ENCODE measurements at regions not wholly inside any gene's neighbourhood (a gene's known extent, or its start where the extent isn't known, plus 50 kb on each side); places are given as distances from the start of the nearest gene placed in this dataset.

DNA sequence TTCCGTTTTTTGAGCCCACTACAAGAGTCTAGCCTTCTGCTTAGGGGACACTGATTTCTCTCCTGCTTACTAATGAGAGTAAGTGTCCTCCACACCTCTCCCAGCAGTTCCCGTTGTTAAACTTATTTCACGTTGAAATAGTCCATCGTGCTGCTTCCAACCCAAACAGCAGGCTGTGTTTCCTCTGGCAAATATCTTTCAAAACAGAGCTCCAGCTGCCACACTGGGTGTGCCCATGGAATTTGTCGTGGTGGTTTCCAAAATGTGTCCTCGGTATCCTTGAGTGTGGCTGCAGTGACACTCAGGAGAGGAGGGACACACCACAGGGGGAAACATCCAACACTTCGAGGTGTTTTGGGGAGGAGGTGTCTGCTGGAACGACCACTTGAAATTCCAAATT is 176.5 kb upstream of the RALGAPA2 start:
- DNase-seq (ENCODE audit: insufficient read length, low spot score) (no peak), FAIRE-seq (no peak)

DNA sequence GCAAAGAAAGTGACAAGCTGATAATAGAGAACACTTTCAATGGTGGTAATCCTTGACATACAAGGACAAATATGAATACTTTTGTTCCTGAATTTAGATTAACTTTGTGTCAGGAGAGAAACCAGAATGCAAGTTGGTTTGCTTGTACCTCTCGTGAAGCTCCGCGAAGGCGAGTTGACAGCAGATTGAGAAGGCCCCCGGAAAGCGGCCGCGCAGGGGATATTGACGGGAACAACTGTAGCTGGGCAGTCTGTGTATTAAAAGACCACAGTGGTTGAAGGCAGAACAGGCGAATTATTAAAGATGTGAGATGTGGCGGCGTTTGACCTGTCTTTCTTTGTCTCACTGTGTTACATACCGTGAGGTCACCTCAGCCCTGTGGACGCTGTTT is 175.8 kb upstream of the RALGAPA2 start:
- FAIRE-seq (no peak), DNase-seq (ENCODE audit: insufficient read length, low spot score) (no peak)

DNA sequence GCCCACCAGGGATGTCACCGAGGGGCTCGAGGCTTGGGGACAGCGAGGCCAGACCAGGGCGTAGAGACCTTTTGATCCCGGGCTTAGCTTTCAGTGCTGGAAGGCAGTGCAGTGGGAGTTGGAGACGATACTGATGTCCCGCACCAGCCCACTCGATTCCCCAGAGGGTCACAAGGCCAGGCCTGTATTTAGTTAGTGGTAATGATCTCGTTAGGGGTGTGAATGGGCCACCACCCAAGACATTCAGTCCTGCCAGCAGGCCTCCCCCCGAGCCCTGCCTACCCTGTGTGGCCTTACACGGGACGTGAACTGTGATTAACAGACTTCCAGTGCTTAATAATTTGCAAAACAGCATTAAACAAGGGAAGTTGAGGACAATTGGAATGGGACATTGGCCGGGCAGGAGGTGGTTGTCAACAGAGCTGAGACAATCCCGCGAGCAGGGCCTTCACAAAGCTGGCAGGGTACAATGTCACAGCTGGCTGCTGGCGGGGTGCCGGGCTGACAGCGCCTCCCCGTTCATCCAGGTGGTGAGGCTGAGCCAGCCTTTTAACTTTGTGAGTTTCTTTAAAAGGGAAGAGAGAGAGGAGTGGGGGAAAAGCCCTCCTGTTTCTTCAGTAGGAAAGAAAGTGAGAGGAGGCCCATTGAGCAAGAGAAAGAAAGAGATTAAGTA is 175.3 kb upstream of the RALGAPA2 start:
- FAIRE-seq: no peak

DNA sequence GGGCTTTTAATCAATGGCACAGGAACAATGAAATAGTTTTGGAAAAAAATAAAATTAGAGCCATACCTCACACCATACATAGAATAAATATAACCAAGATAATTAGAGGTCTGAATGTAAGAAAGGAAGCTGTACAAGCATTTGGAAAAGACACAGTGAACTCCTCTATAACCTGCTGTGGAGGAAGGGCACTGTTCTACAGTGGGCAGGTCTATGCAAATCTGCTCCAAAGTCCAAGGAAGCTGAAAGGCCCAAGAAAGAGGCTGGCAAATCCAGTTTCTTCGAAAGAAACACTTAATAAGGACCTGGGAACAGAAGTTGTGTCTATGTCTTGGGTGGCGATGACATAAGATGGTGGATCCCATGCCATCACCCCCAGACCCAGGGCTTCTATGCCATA is 169.4 kb upstream of the RALGAPA2 start:
- DNase-seq (ENCODE audit: insufficient read length, low spot score) (no peak), FAIRE-seq (no peak)

More for the DNA sequence above, 175.3 kb upstream of the RALGAPA2 start:
- no peak for DNase-seq (ENCODE audit: insufficient read length, low spot score)

DNA sequence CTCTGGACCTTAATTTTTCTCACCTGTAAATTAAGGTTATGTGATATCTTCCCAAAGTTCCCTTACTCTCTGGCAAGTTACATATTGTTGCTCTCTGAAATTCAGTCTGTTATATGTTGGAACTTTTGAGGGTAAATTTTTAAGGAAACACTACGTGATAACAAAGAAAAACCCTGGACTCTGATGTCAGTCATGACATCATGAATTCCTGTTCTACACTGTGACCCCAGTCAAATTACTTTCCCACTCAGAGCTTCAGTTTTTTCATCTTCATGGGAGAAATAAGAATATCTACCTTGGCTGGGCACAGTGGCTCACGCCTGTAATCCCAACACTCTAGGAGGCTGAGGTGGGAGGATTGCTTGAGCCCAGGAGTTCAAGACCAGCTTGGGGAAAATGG is 164.6 kb upstream of the RALGAPA2 start:
- DNase-seq (ENCODE audit: insufficient read length, low spot score) (no peak), FAIRE-seq (no peak)

DNA sequence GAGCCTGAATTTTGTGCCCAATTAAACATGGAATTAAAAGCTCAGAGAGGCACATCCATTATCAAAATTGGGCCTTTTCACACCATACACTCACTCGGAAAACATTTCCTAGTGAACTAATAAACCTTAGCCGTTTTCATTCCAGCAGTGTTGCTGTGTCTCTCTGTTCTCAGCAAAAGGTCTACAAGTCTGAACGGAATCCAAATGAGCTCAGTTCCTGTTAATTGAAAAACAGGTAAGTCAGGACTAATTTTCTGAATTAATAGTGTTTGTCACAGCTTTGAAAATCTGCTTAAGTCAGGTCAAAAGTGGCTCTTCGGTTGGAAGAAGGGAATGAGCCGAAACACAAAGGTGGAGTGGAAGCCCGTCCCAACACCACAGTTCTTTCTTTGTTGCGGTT is 163.3 kb upstream of the RALGAPA2 start:
- FAIRE-seq (no peak), DNase-seq (ENCODE audit: insufficient read length, low spot score) (no peak)

DNA sequence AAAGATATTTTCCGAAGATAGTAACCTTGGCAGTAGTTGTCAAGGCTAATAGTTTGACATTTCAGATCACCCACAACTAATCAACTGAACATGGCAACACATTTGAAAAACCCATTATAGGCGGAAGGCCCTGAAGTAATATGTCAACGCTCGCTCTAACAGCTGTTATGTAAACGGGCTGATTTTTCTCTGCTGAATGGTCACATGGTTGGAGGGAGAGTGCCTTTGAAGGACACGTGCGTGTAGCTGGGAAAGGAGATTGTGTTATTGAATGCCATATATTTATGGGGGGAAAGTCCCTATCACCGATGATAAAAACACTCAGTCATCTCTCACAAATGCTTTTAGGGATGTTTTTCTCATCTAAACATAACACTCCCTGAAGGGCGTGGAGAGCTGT is 160.0 kb upstream of the RALGAPA2 start:
- DNase-seq (ENCODE audit: insufficient read length, low spot score) (no peak), FAIRE-seq (no peak)

DNA sequence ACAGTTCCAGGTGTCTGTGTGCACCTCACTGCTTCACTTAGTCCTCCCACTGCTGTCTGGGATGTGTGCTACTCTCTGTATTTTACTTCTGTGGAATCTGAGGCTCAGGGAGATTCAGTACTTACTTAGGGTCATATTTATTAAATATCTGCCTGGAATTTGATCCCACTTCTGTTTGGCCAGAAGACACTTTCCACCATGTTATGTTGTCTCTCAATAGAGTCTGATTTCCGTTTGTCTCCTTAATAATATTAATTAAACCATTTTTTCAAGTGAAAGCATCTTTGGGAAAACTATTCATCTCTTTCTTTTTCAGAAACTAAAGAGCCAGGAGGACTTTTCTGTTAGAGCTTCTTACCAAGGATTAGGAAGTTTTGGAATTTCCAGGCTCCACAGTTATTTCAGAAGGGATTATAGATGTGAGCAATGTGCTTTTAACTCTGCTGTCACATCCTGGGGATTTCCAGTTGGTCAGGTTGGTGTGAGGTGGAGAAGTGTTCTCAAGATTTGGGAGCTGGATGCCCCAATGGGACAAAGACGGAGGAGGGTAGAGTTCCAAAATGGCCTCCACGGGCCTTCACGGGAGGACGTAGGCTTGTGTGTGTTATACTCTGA is 156.8 kb upstream of the RALGAPA2 start:
- FAIRE-seq: no peak

GRCh38 chr20:20864351-20865096 is 152.1 kb upstream of the RALGAPA2 start:
- no peak for DNase-seq (ENCODE audit: insufficient read length, low spot score)
- no peak for FAIRE-seq

More for the DNA sequence above, 156.8 kb upstream of the RALGAPA2 start:
- no peak for DNase-seq (ENCODE audit: insufficient read length, low spot score)

DNA sequence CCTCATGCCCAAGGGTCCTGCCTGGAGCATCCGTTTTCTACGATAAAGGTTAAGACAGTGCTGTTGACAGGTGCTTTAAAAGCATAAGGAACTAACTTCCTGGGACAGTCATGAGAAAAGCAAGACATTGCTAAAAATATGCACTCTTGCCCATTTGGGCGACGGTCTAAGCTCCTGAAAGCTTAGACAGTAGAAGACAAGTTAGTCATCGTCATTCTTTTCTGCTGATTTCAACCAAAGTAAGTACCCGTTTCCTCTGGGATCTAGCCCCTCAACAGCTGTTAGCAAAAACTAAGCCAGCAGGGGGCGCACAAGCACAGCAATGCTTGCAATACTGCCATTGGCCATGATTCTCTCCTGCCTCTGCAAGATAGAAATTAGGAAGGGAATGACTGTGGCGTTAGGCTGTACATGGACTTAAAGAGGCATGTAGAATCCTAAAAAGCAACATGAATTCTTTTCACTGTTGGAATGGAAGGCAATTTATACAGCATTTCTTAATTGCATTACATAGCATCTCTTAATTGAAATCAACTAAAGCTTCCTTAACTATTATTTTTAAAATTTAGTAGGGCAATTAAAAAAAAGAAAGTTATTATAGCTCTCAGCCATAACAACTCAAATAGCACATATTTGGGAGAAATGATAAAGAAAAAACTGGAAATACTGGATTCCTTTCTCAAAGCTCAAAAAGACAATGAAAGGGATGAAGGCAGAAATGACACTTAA is 147.8 kb upstream of the RALGAPA2 start:
- DNase-seq (ENCODE audit: insufficient read length, low spot score) (peak; percentile 71), FAIRE-seq (peak; percentile 86)

DNA sequence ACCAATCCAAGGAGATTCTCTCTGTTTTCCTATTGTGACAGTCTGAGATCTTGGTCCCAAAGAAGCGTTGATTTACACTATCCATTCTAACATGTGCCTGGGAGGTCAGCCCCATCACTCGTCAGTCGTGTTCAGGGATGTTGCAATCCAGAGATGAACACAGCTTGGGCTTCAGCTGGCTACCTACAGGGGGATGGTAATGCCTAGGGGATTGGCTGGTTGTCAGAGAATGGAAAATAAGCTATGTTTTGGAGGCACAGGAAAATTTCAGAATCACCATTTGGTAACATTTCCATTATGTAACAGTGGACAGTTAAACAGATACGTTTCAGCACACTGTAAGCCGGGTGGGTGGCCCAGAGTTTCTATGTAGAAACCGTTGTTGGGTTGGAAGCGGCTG is 147.1 kb upstream of the RALGAPA2 start:
- no peak for DNase-seq (ENCODE audit: insufficient read length, low spot score)
- FAIRE-seq: no peak

DNA sequence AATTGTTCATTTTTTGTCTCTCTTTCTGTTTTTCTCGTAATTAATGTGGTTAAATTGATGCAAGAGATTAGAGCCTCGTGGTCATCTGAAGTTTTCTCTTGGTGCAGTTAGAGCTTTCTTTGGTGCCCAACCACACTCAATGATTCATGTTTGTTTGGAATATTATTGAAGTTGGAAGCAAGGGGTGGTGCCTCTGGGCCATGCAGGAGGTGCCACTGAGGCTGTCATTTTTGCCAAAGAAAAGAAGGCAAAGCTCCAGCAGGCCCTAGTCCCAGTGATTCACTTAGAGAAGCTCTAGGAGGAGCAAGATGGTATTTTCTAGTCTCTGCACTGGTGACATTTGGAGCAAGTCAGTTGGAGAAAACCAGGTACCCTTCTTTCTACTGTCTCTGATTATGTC is 144.5 kb upstream of the RALGAPA2 start:
- no peak for DNase-seq (ENCODE audit: insufficient read length, low spot score)
- no peak for FAIRE-seq

DNA sequence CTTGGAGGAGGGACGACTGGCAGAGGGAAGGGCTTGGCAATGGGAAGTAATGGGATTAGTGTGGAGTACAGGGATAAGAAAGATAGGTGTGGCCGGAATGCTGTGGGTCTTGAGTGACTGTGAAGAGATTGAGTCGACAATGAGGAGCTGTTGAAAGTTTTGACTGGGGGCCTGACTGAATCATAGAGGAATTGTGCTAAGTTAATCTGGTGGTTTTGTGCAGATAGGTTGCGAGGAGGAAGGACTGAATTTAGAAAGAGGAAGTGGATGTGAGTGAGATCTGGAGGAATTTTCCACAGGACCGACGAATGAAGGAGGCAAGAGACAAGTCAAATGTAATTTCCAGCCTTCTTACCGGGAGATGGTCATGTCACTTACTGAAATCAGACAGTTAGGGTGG is 143.9 kb upstream of the RALGAPA2 start:
- FAIRE-seq (no peak), DNase-seq (ENCODE audit: insufficient read length, low spot score) (no peak)

GRCh38 chr20:20851385-20851784 is 138.9 kb upstream of the RALGAPA2 start:
- DNase-seq (ENCODE audit: insufficient read length, low spot score): no peak
- no peak for FAIRE-seq

- no peak for FAIRE-seq
- no peak for DNase-seq (ENCODE audit: insufficient read length, low spot score)
Observed at GRCh38 chr20:20850407-20850806, 138.0 kb upstream of the RALGAPA2 start.

- DNase-seq (ENCODE audit: insufficient read length, low spot score): no peak
- FAIRE-seq: no peak
Observed at GRCh38 chr20:20849161-20849560, 136.7 kb upstream of the RALGAPA2 start.

DNA sequence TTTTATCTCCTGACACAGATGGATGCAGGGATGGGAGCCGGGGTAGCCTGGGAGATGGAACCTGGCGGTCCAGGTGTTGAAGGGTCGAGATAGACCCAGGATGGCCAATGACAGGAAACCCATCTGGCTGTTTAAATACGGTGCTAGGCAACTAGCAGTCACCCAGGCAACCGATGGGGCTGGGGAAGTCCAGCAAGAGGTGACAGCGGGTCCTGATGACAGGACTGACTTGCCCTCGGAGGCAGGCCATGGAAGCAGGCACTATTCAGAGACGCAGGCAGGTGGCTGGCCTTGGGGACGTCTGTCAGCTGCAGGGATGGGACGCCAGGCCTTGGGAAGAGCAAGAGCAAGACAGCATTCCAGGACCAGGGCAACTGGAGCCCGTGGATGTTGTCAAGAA is 135.4 kb upstream of the RALGAPA2 start:
- FAIRE-seq: no peak
- DNase-seq (ENCODE audit: insufficient read length, low spot score): no peak

- no peak for FAIRE-seq
- no peak for DNase-seq (ENCODE audit: insufficient read length, low spot score)
Observed at GRCh38 chr20:20843982-20844381, 131.5 kb upstream of the RALGAPA2 start.

GRCh38 chr20:20839771-20840170 is 127.3 kb upstream of the RALGAPA2 start:
- DNase-seq (ENCODE audit: insufficient read length, low spot score) (no peak), FAIRE-seq (no peak)

GRCh38 chr20:20837574-20838021 is 125.2 kb upstream of the RALGAPA2 start:
- no peak for DNase-seq (ENCODE audit: insufficient read length, low spot score)
- peak; percentile 63 for FAIRE-seq

GRCh38 chr20:20836836-20837235 is 124.4 kb upstream of the RALGAPA2 start:
- DNase-seq (ENCODE audit: insufficient read length, low spot score) (no peak), FAIRE-seq (no peak)
